ENCODE measurements at regions not wholly inside any gene's neighbourhood (a gene's known extent, or its start where the extent isn't known, plus 50 kb on each side); places are given as distances from the start of the nearest gene placed in this dataset.
"Not testable (repeated sequence)": the region's sequence is repeated elsewhere in the genome, so short reads cannot be mapped to it uniquely, and the experiment has no call there.

GRCh38 chr9:24144796-24145195, 318.8 kb upstream of the ELAVL2 start:
- no peak for DNase-seq (ENCODE audit: low spot score)
- H3K4me2 ChIP-seq (ENCODE audit: low read length): no peak overlapping the region
- H3K27ac ChIP-seq (ENCODE audit: low read depth, low read length, poor library complexity, severe bottlenecking): no peak overlapping the region
- no peaks in the 10 kb centered on the region for H4K20me1 ChIP-seq (ENCODE audit: insufficient read depth, low read length)
- H3K36me3 ChIP-seq (ENCODE audit: insufficient read depth, low read length): no peaks in the 10 kb centered on the region
- H3K4me3 ChIP-seq (ENCODE audit: low read depth, low read length, poor library complexity, severe bottlenecking): no peak overlapping the region
- CTCF ChIA-PET (ENCODE audit: unreplicated experiment): no interaction called here
- H3K9me2 ChIP-seq (ENCODE audit: insufficient read depth, low read length): 0 out of 2 replicates have a peak, but pooled peaks cover 3% of the 10 kb centered on the region
- H3K9me3 ChIP-seq (ENCODE audit: low read length): no peaks in the 10 kb centered on the region
- POLR2A ChIA-PET: interaction anchor here (1.0 kb wide), 1 partner anchor 19 kb away, joined by 3 read pairs; no protein-coding TSS in a partner anchor
- H2AFZ ChIP-seq (ENCODE audit: low read length): no peak overlapping the region
- TF ChIP-seq CTCF (conservative IDR thresholded peaks at IDR 0.05; ENCODE audit: low read length) (no peak), EZH2phosphoT487 (IDR thresholded peaks at IDR 0.05; ENCODE audit: borderline replicate concordance, low read depth, low read length) (no peak)
- no TSS peak for BruUV-seq (replicated peaks)
- H3K4me1 ChIP-seq (ENCODE audit: insufficient read depth, low read length, poor library complexity, severe bottlenecking): no peaks in the 10 kb centered on the region
- intact Hi-C loops (cut with micrococcal nuclease; ENCODE audit: unreplicated experiment): no loop called here
- no peaks in the 10 kb centered on the region for H3K79me2 ChIP-seq (ENCODE audit: insufficient read depth, low read depth, low read length)

GRCh38 chr9:24135072-24135471, 309.0 kb upstream of the ELAVL2 start:
- intact Hi-C loops (cut with micrococcal nuclease; ENCODE audit: unreplicated experiment); POLR2A ChIA-PET; BruUV-seq (replicated peaks): not testable (repeated sequence)

GRCh38 chr9:24132244-24132643, 306.2 kb upstream of the ELAVL2 start:
- no peak for TF ChIP-seq CTCF (conservative IDR thresholded peaks at IDR 0.05; ENCODE audit: low read length)
- TF ChIP-seq EZH2phosphoT487 (IDR thresholded peaks at IDR 0.05; ENCODE audit: borderline replicate concordance, low read depth, low read length): no peak
- intact Hi-C loops (cut with micrococcal nuclease; ENCODE audit: unreplicated experiment): no loop called here
- H3K4me3 ChIP-seq (ENCODE audit: low read depth, low read length, poor library complexity, severe bottlenecking): no peak overlapping the region
- no peaks in the 10 kb centered on the region for H3K79me2 ChIP-seq (ENCODE audit: insufficient read depth, low read depth, low read length)
- no peak overlapping the region for H3K27ac ChIP-seq (ENCODE audit: low read depth, low read length, poor library complexity, severe bottlenecking)
- no peak overlapping the region for H2AFZ ChIP-seq (ENCODE audit: low read length)
- H3K9me3 ChIP-seq (ENCODE audit: low read length): no peaks in the 10 kb centered on the region
- no peaks in the 10 kb centered on the region for H3K4me1 ChIP-seq (ENCODE audit: insufficient read depth, low read length, poor library complexity, severe bottlenecking)
- BruUV-seq (replicated peaks): no TSS peak
- ChIA-PET CTCF (ENCODE audit: unreplicated experiment) (no interaction called here), POLR2A (no interaction called here)
- no peaks in the 10 kb centered on the region for H4K20me1 ChIP-seq (ENCODE audit: insufficient read depth, low read length)
- no peak overlapping the region for H3K4me2 ChIP-seq (ENCODE audit: low read length)
- no peaks in the 10 kb centered on the region for H3K36me3 ChIP-seq (ENCODE audit: insufficient read depth, low read length)
- no peak for DNase-seq (ENCODE audit: low spot score)
- H3K9me2 ChIP-seq (ENCODE audit: insufficient read depth, low read length): no peaks in the 10 kb centered on the region

More at GRCh38 chr9:24135072-24135471, 309.0 kb upstream of the ELAVL2 start:
- H3K79me2 ChIP-seq (ENCODE audit: insufficient read depth, low read depth, low read length); CTCF ChIA-PET (ENCODE audit: unreplicated experiment); H2AFZ ChIP-seq (ENCODE audit: low read length); H3K4me1 ChIP-seq (ENCODE audit: insufficient read depth, low read length, poor library complexity, severe bottlenecking); DNase-seq (ENCODE audit: low spot score); H3K36me3 ChIP-seq (ENCODE audit: insufficient read depth, low read length); H3K9me2 ChIP-seq (ENCODE audit: insufficient read depth, low read length); H3K4me3 ChIP-seq (ENCODE audit: low read depth, low read length, poor library complexity, severe bottlenecking); H4K20me1 ChIP-seq (ENCODE audit: insufficient read depth, low read length); H3K9me3 ChIP-seq (ENCODE audit: low read length); H3K4me2 ChIP-seq (ENCODE audit: low read length); H3K27ac ChIP-seq (ENCODE audit: low read depth, low read length, poor library complexity, severe bottlenecking): not testable (repeated sequence)
